Left lung (tissue), 4 donors: ENCODE measurements at regions not wholly inside any gene's neighbourhood (a gene's known extent, or its start where the extent isn't known, plus 50 kb on each side); places are given as distances from the start of the nearest gene placed in this dataset.

Experiments
- ATAC-seq: fragments of 200-7000 bp; cut with Tn5 transposase; one replicate; pipeline ENCODE4 v1.9.1; 2020; ENCODE audit warnings: moderate library complexity
- DNase-seq, 4 donors: peaks; one replicate each; pipeline ENCODE4 v3.0.0-alpha.2; 2013 to 2020
- H3K27ac ChIP-seq, 2 donors: fragments of 200-600 bp; sonication (generic) in 1 of 2; one replicate each; pipeline versions ENCODE4 v1.5.0 to v1.8.0; 2020 to 2021
- H3K27me3 ChIP-seq, 2 donors: fragments of 200-600 bp; sonication (generic) in 1 of 2; one replicate each; pipeline versions ENCODE4 v1.5.0 to v1.8.0; 2020 to 2021
- H3K36me3 ChIP-seq, 2 donors: fragments of 200-600 bp; sonication (generic) in 1 of 2; one replicate each; pipeline versions ENCODE4 v1.5.0 to v1.8.0; 2020 to 2021
- H3K4me1 ChIP-seq, 2 donors: fragments of 200-600 bp; one replicate each; pipeline ENCODE4 v1.8.0; 2021
- H3K4me3 ChIP-seq, 2 donors: fragments of 200-600 bp; sonication (generic) in 1 of 2; one replicate each; pipeline versions ENCODE4 v1.5.0 to v1.8.0; 2020 to 2021; ENCODE audit warnings: mild to moderate bottlenecking in 1 of 2
- H3K9me3 ChIP-seq, 2 donors: fragments of 200-600 bp; sonication (generic) in 1 of 2; one replicate each; pipeline versions ENCODE4 v1.5.0 to v1.8.0; 2020 to 2021
- intact Hi-C, 2 donors: fragments of 100-400 bp; cut with DNase I; formaldehyde crosslinking; loops; one replicate each; pipeline versions ENCODE4 v1.11.2 to v1.14.2; 2022
- TF ChIP-seq, protein P1 (sequence below), 2 donors: fragments of 200-600 bp; sonication (generic) in 1 of 2; IDR thresholded peaks; one replicate each; pipeline versions ENCODE4 v1.5.0 to v1.8.0; 2021; ENCODE audit warnings: antibody characterized with exemption in 2 of 2
- donor health status: DM: no; HTN: yes; CAD: no.
- donor health status: DM: no; HTN: no; CAD: no.

DNA sequence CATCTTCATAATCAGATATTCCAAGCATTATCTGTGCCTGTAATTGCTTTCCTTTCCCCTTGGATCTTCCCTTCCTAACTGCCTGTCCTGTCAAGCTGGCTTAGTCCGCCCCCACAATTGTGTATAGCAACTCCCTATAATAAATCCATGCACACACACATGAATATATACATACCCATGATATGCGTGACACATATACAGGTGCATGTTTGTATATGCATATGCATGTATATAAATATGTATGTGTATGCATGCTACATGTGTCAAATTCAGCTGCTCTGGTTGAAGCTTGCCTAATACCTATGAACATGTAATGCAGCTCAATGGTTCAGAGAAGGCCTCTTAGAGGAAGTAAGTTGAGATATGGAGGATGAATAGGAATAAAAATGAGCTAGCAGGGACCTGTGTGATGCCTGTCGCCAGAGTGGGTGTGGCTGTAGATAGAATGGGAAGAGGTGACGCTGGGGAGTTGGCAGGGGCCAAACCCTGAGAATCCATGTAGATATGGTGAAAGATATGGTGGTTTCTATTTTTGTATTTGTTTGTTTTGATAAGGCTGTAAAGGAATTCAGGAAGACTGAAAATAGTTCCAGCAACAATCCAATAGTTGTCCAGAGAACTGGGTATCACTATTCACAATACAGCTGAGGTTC, 595.0 kb upstream of the BOD1L1 start:
- H3K36me3 ChIP-seq, result no peaks in the 10 kb centered on the region
- DNase-seq (no peak), ATAC-seq (no peak)
- H3K27ac ChIP-seq, result no peak overlapping the region
- no peaks in the 10 kb centered on the region for H3K9me3 ChIP-seq
- no peaks in the 10 kb centered on the region for H3K4me1 ChIP-seq
- H3K27me3 ChIP-seq, result no peaks in the 10 kb centered on the region
- TF ChIP-seq, protein P1, sequence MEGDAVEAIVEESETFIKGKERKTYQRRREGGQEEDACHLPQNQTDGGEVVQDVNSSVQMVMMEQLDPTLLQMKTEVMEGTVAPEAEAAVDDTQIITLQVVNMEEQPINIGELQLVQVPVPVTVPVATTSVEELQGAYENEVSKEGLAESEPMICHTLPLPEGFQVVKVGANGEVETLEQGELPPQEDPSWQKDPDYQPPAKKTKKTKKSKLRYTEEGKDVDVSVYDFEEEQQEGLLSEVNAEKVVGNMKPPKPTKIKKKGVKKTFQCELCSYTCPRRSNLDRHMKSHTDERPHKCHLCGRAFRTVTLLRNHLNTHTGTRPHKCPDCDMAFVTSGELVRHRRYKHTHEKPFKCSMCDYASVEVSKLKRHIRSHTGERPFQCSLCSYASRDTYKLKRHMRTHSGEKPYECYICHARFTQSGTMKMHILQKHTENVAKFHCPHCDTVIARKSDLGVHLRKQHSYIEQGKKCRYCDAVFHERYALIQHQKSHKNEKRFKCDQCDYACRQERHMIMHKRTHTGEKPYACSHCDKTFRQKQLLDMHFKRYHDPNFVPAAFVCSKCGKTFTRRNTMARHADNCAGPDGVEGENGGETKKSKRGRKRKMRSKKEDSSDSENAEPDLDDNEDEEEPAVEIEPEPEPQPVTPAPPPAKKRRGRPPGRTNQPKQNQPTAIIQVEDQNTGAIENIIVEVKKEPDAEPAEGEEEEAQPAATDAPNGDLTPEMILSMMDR (IDR thresholded peaks at IDR 0.05), result no peak
- intact Hi-C loops, result no loop called here
- H3K4me3 ChIP-seq, result no peak overlapping the region

DNA sequence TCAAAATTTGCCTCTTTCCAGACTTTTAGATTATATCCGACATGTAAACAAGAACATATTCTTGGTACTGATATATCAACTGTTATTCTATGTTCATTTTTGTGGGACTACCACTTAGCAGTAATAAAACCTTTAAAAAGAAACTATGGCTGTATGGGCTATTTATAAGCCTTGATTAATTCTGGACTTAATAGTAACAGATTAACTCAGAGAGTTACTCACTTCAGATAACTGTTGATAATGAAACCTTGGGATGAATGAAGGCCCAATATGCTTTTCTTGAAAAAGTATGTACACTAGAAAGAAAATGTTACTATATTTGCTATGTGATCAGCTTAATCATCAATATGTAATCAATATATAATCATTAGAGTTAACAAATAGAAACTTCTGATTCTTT, 595.9 kb upstream of the BOD1L1 start:
- H3K27ac ChIP-seq, result no peak overlapping the region
- intact Hi-C loops, result no loop called here
- no peak for ATAC-seq
- no peaks in the 10 kb centered on the region for H3K36me3 ChIP-seq
- no peaks in the 10 kb centered on the region for H3K9me3 ChIP-seq
- TF ChIP-seq, protein P1 (IDR thresholded peaks at IDR 0.05), result no peak
- peaks cover 0 to 3% of the 10 kb centered on the region in 2 donors for H3K27me3 ChIP-seq
- no peak overlapping the region for H3K4me3 ChIP-seq
- no peak for DNase-seq
- no peaks in the 10 kb centered on the region for H3K4me1 ChIP-seq

DNA sequence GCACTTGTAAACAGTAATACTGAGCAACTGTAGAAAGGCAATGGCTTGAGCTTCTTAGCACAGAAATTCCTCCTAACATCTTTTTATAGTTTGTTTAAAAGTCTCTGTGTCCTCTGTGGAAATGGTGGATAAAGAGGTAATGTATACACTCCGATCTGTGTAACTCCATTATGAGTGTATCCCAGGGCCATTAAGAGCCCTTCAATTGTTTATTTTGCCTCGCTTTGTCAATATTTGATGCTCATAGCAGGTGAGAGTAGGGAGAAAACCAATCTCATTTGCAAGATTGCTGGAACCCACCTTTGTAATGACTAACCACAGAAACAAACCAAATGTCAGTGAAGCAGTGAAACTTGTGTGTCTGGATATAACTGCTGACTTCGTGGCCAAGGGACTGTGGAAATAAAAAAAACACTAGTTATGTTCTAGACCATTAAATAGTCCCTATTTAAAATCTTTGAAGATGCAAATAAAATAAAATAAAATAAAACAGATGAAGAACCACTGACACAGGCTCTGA, 598.2 kb upstream of the BOD1L1 start:
- H3K9me3 ChIP-seq, result no peaks in the 10 kb centered on the region
- H3K27ac ChIP-seq, result no peak overlapping the region
- peaks cover 0 to 3% of the 10 kb centered on the region in 2 donors for H3K27me3 ChIP-seq
- H3K36me3 ChIP-seq, result no peaks in the 10 kb centered on the region
- H3K4me1 ChIP-seq, result no peaks in the 10 kb centered on the region
- peak; percentile 96 for ATAC-seq
- no peak overlapping the region for H3K4me3 ChIP-seq
- intact Hi-C loops, result no loop called here
- TF ChIP-seq, protein P1 (IDR thresholded peaks at IDR 0.05), result no peak
- DNase-seq, result peak in 2 of 4 donors; percentile 13 to 40

DNA sequence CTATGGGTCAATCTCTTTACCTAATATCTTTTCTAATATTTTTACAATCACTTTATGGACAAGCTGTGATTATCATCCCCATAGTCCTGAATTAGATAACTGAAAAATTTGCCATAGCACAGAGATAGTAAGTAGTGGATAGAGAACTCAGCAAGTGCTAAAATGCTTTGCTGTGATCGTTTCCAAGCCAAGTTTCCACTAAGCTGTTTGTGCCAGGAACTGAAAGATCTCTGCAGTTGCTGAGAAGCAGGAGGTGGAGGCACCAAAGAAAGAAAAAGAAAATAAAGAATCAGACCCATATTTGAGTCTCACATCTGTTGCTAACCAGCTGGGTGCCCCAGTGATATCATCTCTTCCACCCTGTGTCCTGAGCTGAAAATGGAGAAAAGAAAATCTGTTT, 605.6 kb upstream of the BOD1L1 start:
- TF ChIP-seq, protein P1 (IDR thresholded peaks at IDR 0.05), result no peak
- Histone ChIP-seq H3K4me3 (no peak overlapping the region), H3K9me3 (no peaks in the 10 kb centered on the region), H3K27me3 (no peaks in the 10 kb centered on the region), H3K4me1 (no peaks in the 10 kb centered on the region), H3K27ac (no peak overlapping the region), H3K36me3 (no peaks in the 10 kb centered on the region)
- ATAC-seq (no peak), DNase-seq (peak in 1 of 4 donors; percentile 8)
- intact Hi-C loops, result no loop called here

DNA sequence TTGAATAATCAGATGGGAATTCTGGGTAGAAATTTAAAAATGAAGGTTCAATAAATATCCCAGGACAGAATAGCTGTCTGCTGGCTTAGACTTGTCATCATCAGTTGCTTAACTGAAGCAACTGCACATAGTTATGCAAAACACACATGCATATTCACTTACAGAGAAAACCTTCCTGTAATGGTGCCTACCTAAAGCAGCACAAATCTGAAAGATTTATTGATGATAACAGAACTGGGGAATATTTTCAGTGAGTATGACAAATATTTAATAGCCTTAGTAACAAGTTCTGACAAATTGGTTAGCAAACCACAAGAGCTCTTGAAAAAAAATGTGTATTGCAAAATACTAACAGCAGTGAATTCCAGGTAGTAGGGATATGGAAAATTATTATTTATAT, 606.8 kb upstream of the BOD1L1 start:
- ATAC-seq (no peak), DNase-seq (no peak)
- H3K4me1 ChIP-seq, result no peaks in the 10 kb centered on the region
- no peaks in the 10 kb centered on the region for H3K9me3 ChIP-seq
- TF ChIP-seq, protein P1 (IDR thresholded peaks at IDR 0.05), result no peak
- H3K36me3 ChIP-seq, result no peaks in the 10 kb centered on the region
- no peak overlapping the region for H3K27ac ChIP-seq
- intact Hi-C loops, result no loop called here
- no peaks in the 10 kb centered on the region for H3K27me3 ChIP-seq
- H3K4me3 ChIP-seq, result no peak overlapping the region
